ENCODE measurements at regions not wholly inside any gene's neighbourhood (a gene's known extent, or its start where the extent isn't known, plus 50 kb on each side); places are given as distances from the start of the nearest gene placed in this dataset.

GRCh38 chr2:106941372-106941993 is 55.5 kb upstream of the ST6GAL2 start:
- DNase-seq = no peak

GRCh38 chr2:106943468-106944200 is 57.7 kb upstream of the ST6GAL2 start:
- DNase-seq = no peak

GRCh38 chr2:106944215-106944614 is 58.2 kb upstream of the ST6GAL2 start:
- DNase-seq = no peak

GRCh38 chr2:106948540-106948939 is 62.6 kb upstream of the ST6GAL2 start:
- DNase-seq = no peak

GRCh38 chr2:106953236-106953635 is 67.3 kb upstream of the ST6GAL2 start:
- no peak for DNase-seq

- no peak for DNase-seq
These were observed 67.8 kb upstream of the ST6GAL2 start for GRCh38 chr2:106953779-106954178.

- DNase-seq = no peak
These were observed 68.3 kb upstream of the ST6GAL2 start for GRCh38 chr2:106954304-106954703.

GRCh38 chr2:106956416-106956815 is 70.4 kb upstream of the ST6GAL2 start:
- DNase-seq = peak in 1 of 14 donors; percentile 49

- DNase-seq = peak in 1 of 14 donors; percentile 20
These were observed 70.9 kb upstream of the ST6GAL2 start for GRCh38 chr2:106956879-106957278.

GRCh38 chr2:106959975-106960682 is 74.2 kb upstream of the ST6GAL2 start:
- no peak for DNase-seq

GRCh38 chr2:106960683-106961161 is 74.8 kb upstream of the ST6GAL2 start:
- DNase-seq = no peak

GRCh38 chr2:106961328-106961727 is 75.4 kb upstream of the ST6GAL2 start:
- DNase-seq = no peak

GRCh38 chr2:106963156-106963555 is 77.2 kb upstream of the ST6GAL2 start:
- DNase-seq = no peak

- DNase-seq = no peak
These were observed 77.9 kb upstream of the ST6GAL2 start for GRCh38 chr2:106963893-106964292.

- no peak for DNase-seq
These were observed 79.6 kb upstream of the ST6GAL2 start for GRCh38 chr2:106965611-106966010.

- DNase-seq = no peak
These were observed 83.8 kb upstream of the ST6GAL2 start for GRCh38 chr2:106969777-106970176.

GRCh38 chr2:106970471-106971261 is 84.7 kb upstream of the ST6GAL2 start:
- no peak for DNase-seq

- no peak for DNase-seq
These were observed 86.8 kb upstream of the ST6GAL2 start for GRCh38 chr2:106972782-106973181.

GRCh38 chr2:106974891-106975290 is 88.9 kb upstream of the ST6GAL2 start:
- DNase-seq = no peak

- DNase-seq = no peak
These were observed 89.7 kb upstream of the ST6GAL2 start for GRCh38 chr2:106975641-106976040.

GRCh38 chr2:106976548-106976947 is 90.6 kb upstream of the ST6GAL2 start:
- DNase-seq = no peak

- no peak for DNase-seq
These were observed 91.8 kb upstream of the ST6GAL2 start for GRCh38 chr2:106977717-106978116.

- no peak for DNase-seq
These were observed 92.7 kb upstream of the ST6GAL2 start for GRCh38 chr2:106978647-106979046.

Data from C1 segment of cervical spinal cord (tissue), 14 donors.